ENCODE measurements at regions not wholly inside any gene's neighbourhood (a gene's known extent, or its start where the extent isn't known, plus 50 kb on each side); places are given as distances from the start of the nearest gene placed in this dataset.

DNA sequence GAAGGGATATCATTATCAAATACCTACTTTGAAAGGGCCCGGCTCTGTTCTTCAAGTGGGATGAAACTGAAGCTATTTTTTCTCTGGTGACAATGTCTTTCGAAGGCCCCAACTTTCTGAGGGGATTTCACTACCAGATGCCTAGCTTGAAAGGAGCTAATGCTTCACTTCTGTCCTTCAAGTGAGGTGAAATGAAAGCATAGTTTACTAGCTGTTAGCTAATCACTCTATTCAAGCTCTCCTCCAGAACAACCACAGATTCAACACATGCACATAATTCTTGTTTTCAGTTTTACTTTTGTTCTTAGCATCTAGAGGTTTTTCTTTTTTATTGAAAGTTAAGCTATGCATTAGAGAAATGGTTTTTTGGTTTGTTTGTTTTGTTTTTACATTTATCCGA, 571.4 kb downstream of the NOVA1 start:
- no peak for TF ChIP-seq POLR2A (IDR thresholded peaks at IDR 0.05; ENCODE audit: low read length)
- TF ChIP-seq GATA1 (IDR thresholded peaks at IDR 0.05; ENCODE audit: low read depth, low read length): no peak
